ENCODE measurements at regions not wholly inside any gene's neighbourhood (a gene's known extent, or its start where the extent isn't known, plus 50 kb on each side); places are given as distances from the start of the nearest gene placed in this dataset.

GRCh38 chr4:138765442-138765841 lies 250.1 kb upstream of the NOCT start:
- DNase-seq, result no peak
- Histone ChIP-seq H3K27me3 (no peaks in the 10 kb centered on the region), H3K9me3 (no peaks in the 10 kb centered on the region), H3K4me3 (no peak overlapping the region), H3K36me3 (no peaks in the 10 kb centered on the region)

DNA sequence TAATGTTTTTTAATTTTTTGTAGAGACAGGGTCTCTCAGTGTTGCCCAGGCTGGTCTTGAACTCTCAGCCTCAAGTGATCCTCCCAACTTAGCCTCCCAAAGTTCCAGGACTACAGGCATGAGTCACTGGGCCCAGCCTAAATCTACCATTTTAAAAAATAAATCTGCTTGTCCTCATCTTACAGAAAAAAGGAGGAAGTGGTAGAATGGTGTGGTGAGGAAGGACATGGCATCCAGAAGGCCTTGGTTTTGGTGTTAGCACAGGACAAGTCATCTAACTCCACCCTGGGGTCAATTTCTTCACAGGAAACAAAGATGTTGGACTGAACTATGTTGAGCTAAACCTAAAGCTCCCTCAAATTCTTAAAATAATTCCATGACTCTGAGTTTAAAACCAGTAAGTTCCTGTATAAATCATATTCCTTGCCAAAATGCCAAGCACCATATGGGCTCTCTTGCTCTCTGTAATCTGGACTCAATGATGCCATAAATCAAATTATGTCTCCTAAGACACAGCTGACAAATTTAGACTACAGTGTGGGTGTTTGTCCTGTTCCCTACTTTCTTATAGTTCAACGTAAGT lies 253.9 kb upstream of the NOCT start:
- Histone ChIP-seq H3K9me3 (no peaks in the 10 kb centered on the region), H3K36me3 (no peaks in the 10 kb centered on the region), H3K4me3 (no peak overlapping the region), H3K27me3 (no peaks in the 10 kb centered on the region)
- DNase-seq, result no peak

DNA sequence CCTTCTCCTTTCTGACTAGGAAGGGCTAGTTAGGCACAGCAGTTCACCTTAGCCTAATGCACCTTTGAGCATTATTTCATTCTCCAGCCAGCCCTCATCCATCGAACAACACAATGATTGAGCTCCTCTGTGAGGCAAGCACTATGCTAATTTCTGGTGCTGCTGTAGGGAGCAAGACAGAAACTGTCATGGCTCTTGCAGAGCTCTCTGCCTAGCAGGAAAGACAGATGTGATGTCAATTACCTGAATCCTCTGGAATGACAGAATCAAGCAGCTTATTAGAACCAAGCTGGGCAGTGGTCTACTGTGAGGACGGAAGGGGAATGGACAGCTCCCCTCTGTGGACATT lies 256.1 kb upstream of the NOCT start:
- no peak for DNase-seq
- Histone ChIP-seq H3K9me3 (no peaks in the 10 kb centered on the region), H3K36me3 (no peaks in the 10 kb centered on the region), H3K4me3 (no peak overlapping the region), H3K27me3 (no peaks in the 10 kb centered on the region)

GRCh38 chr4:138758876-138759553 lies 256.6 kb upstream of the NOCT start:
- Histone ChIP-seq H3K9me3 (no peaks in the 10 kb centered on the region), H3K27me3 (no peaks in the 10 kb centered on the region), H3K4me3 (no peak overlapping the region), H3K36me3 (no peaks in the 10 kb centered on the region)
- no peak for DNase-seq

DNA sequence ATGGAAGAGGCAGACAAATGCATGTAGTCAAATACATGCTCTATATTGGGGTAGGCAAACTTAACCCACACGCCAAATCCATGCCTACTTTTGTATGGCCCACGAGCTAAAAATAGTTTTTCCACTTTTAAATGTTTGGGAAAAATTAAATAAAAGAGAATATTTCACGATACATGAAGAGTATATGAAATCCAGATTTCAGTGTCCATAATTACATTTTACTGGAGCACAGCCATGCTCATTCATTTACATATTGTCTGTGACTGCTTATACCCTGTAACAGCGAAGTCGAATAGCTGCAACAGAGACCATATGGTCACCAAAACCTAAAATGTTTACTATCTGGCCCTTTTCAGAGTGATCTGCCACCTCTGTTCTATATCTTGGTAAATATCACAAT lies 257.4 kb upstream of the NOCT start:
- H3K27me3 ChIP-seq, result no peaks in the 10 kb centered on the region
- H3K36me3 ChIP-seq, result no peaks in the 10 kb centered on the region
- H3K9me3 ChIP-seq, result no peaks in the 10 kb centered on the region
- DNase-seq, result no peak
- no peak overlapping the region for H3K4me3 ChIP-seq

DNA sequence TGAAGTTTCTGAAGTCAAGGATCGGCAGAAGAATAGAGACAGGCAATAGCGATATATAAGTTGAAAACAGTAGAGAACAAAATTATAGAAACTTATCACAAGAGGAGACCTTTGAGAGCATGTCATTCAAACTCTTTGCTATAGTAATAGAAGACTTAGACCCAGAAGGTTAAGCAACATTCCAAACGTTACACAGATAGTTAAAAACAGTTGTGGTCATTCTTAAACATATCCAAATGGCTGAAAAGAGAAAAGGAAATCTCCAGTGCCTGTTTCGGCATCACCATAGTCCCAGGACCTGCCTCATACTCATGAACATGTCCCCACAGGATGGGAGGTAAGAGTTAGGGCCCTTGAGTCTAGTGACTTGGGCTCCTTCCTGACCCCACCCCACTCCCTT lies 258.1 kb upstream of the NOCT start:
- Histone ChIP-seq H3K4me3 (no peak overlapping the region), H3K36me3 (no peaks in the 10 kb centered on the region), H3K27me3 (no peaks in the 10 kb centered on the region), H3K9me3 (no peaks in the 10 kb centered on the region)
- no peak for DNase-seq

- Histone ChIP-seq H3K36me3 (no peaks in the 10 kb centered on the region), H3K27me3 (no peaks in the 10 kb centered on the region), H3K4me3 (no peak overlapping the region), H3K9me3 (no peaks in the 10 kb centered on the region)
- DNase-seq, result no peak
Measured at GRCh38 chr4:138756519-138756918, 259.1 kb upstream of the NOCT start.

GRCh38 chr4:138751309-138751708 lies 264.3 kb upstream of the NOCT start:
- Histone ChIP-seq H3K4me3 (no peak overlapping the region), H3K27me3 (no peaks in the 10 kb centered on the region), H3K36me3 (no peaks in the 10 kb centered on the region), H3K9me3 (no peaks in the 10 kb centered on the region)
- no peak for DNase-seq

GRCh38 chr4:138749303-138749702 lies 266.3 kb upstream of the NOCT start:
- no peaks in the 10 kb centered on the region for H3K36me3 ChIP-seq
- H3K9me3 ChIP-seq, result no peaks in the 10 kb centered on the region
- no peak overlapping the region for H3K4me3 ChIP-seq
- DNase-seq, result no peak
- H3K27me3 ChIP-seq, result no peaks in the 10 kb centered on the region

GRCh38 chr4:138741766-138742377 lies 273.7 kb upstream of the NOCT start:
- Histone ChIP-seq H3K36me3 (no peaks in the 10 kb centered on the region), H3K27me3 (no peaks in the 10 kb centered on the region), H3K4me3 (no peak overlapping the region), H3K9me3 (no peaks in the 10 kb centered on the region)
- no peak for DNase-seq

DNA sequence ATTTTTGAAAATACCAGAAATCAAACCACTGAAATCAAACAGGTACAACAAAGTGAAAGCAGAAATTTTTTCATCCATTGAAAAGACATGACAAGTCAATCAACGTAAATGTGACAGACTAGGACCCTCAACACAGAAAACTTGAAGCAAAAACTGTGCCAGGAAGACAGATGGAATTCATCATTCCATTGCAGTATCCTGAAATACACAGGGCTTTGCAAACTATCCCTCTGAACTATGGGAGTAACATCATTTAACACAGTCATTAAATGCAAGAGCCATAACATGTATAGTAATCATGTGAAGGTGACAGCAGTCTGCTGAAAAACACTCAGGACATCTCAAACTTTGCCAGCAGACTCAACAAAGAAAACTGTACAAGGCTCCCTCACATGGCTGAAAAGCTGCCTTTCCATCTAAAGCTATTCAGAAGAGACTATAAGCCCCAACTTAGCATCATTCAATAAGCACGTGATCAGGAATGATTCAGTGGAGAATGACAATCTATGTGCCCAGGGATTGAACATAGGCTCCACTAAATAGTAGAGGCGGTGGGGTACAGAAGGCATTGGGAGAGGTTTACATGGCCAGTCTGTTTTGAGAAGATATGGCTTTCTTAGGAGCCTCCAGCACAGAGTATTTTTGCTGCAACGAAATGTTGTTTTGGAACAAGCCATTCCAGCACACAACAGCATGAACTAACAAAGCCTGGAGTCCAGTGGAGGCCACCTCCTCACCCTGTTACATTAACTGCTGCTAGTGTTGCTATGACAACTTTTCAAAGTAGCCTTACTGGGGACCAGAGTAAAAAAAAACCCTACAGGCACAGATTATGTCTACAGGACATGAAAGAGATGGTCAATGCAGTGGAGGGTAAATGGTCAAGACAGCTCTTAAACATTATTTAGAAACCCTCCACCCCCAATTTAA lies 274.5 kb upstream of the NOCT start:
- H3K27me3 ChIP-seq, result no peaks in the 10 kb centered on the region
- no peaks in the 10 kb centered on the region for H3K9me3 ChIP-seq
- H3K36me3 ChIP-seq, result no peaks in the 10 kb centered on the region
- no peak overlapping the region for H3K4me3 ChIP-seq
- DNase-seq, result no peak

- H3K4me3 ChIP-seq, result no peak overlapping the region
- no peak for DNase-seq
- H3K9me3 ChIP-seq, result no peaks in the 10 kb centered on the region
- H3K27me3 ChIP-seq, result no peaks in the 10 kb centered on the region
- no peaks in the 10 kb centered on the region for H3K36me3 ChIP-seq
Measured at GRCh38 chr4:138736362-138736761, 279.2 kb upstream of the NOCT start.

DNA sequence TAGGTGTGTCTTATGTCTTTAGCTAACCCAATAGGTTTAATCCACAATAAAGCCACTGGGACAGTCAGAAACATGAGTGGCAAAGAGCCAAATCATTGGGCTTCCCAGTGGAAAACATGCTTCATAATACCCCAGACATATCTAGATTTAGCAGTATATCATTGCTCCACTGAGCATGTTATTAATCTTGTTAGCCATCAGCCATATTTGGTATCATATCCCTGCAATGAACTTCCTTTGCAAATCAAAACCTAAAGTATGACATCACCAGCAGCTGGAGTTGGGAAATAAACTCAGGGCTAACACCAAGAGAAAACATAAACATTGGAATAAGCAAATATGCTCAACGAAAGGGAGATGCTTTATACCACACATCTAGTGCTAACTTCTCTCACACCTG lies 280.8 kb upstream of the NOCT start:
- Histone ChIP-seq H3K4me3 (no peak overlapping the region), H3K27me3 (no peaks in the 10 kb centered on the region), H3K9me3 (no peaks in the 10 kb centered on the region), H3K36me3 (no peaks in the 10 kb centered on the region)
- DNase-seq, result no peak

GRCh38 chr4:138728566-138728965 lies 287.0 kb upstream of the NOCT start:
- H3K36me3 ChIP-seq, result no peaks in the 10 kb centered on the region
- H3K9me3 ChIP-seq, result no peaks in the 10 kb centered on the region
- no peak for DNase-seq
- no peak overlapping the region for H3K4me3 ChIP-seq
- no peaks in the 10 kb centered on the region; the same call in 1 of the 2 replicates for H3K27me3 ChIP-seq

- Histone ChIP-seq H3K36me3 (no peaks in the 10 kb centered on the region), H3K4me3 (no peak overlapping the region), H3K27me3 (no peaks in the 10 kb centered on the region; the same call in 1 of the 2 replicates), H3K9me3 (no peaks in the 10 kb centered on the region)
- no peak for DNase-seq
Measured at GRCh38 chr4:138727731-138728130, 287.9 kb upstream of the NOCT start.

- Histone ChIP-seq H3K9me3 (no peaks in the 10 kb centered on the region), H3K36me3 (no peaks in the 10 kb centered on the region), H3K27me3 (no peaks in the 10 kb centered on the region; the same call in 1 of the 2 replicates), H3K4me3 (no peak overlapping the region)
- DNase-seq, result no peak
Measured at GRCh38 chr4:138724530-138724929, 291.1 kb upstream of the NOCT start.
